Gastroesophageal sphincter (tissue), 4 donors: ENCODE measurements at regions not wholly inside any gene's neighbourhood (a gene's known extent, or its start where the extent isn't known, plus 50 kb on each side); places are given as distances from the start of the nearest gene placed in this dataset.

Experiments
- ATAC-seq: fragments of 150-250 bp; one replicate; pipeline ENCODE4 v1.9.1; 2016; ENCODE audit warnings: mild to moderate bottlenecking, moderate library complexity
- H3K27ac ChIP-seq, 4 donors: fragments of 200-600 bp; sonication (generic) in 3 of 4; 1 replicate in 3 of 4; 2 replicates in 1 of 4; pipeline ENCODE4 v1.5.1; 2016 to 2019
- H3K27me3 ChIP-seq: fragments of 200-600 bp; sonication (generic); one replicate; pipeline ENCODE4 v1.5.1; 2019
- H3K36me3 ChIP-seq, 2 donors: fragments of 200-600 bp; sonication (generic); one replicate each; pipeline ENCODE4 v1.5.1; 2019; ENCODE audit warnings: control low read depth in 1 of 2
- H3K4me1 ChIP-seq, 3 donors: fragments of 200-600 bp; sonication (generic); 1 replicate in 2 of 3; 2 replicates in 1 of 3; pipeline ENCODE4 v1.5.1; 2016 to 2019; ENCODE audit warnings: control low read depth in 2 of 3
- H3K4me3 ChIP-seq, 2 donors: fragments of 200-600 bp; sonication (generic); one replicate each; pipeline ENCODE4 v1.5.1; 2019; ENCODE audit warnings: mild to moderate bottlenecking in 1 of 2, moderate library complexity in 1 of 2
- H3K9me3 ChIP-seq, 3 donors: fragments of 200-600 bp; sonication (generic); one replicate each; pipeline ENCODE4 v1.5.1; 2017 to 2019; ENCODE audit warnings: control low read depth in 2 of 3
- EP300 ChIP-seq: sonication (generic); formaldehyde crosslinking; IDR thresholded peaks from one replicate; pipeline ENCODE4 v1.6.1; 2017; ENCODE audit warnings: antibody characterized with exemption, mild to moderate bottlenecking
- POLR2A ChIP-seq, 2 donors: fragments of 450-650 bp; IDR thresholded peaks; one replicate each; pipeline ENCODE4 v1.6.1; 2017; ENCODE audit warnings: antibody characterized with exemption in 2 of 2, mild to moderate bottlenecking in 2 of 2, moderate library complexity in 1 of 2
- POLR2AphosphoS5 ChIP-seq: sonication (generic); formaldehyde crosslinking; IDR thresholded peaks from one replicate; pipeline ENCODE4 v1.6.1; 2017; ENCODE audit warnings: antibody characterized with exemption
- WGBS, 2 donors: methylation state at CpG; one replicate each; pipeline ENCODE4 v1.1.5; 2018; ENCODE audit warnings: low coverage in 1 of 2; 5-methylcytosine and 5-hydroxymethylcytosine counted together
- TF ChIP-seq, protein P1 (sequence below), 4 experiments: fragments of 200-600 bp in 2 of 4; fragments of 450-650 bp in 2 of 4; sonication (generic) in 1 of 4; IDR thresholded peaks; one replicate each; pipeline ENCODE4 v1.5.1; 2017 to 2019; ENCODE audit warnings: antibody characterized with exemption in 4 of 4, mild to moderate bottlenecking in 2 of 4, moderate library complexity in 2 of 4

DNA sequence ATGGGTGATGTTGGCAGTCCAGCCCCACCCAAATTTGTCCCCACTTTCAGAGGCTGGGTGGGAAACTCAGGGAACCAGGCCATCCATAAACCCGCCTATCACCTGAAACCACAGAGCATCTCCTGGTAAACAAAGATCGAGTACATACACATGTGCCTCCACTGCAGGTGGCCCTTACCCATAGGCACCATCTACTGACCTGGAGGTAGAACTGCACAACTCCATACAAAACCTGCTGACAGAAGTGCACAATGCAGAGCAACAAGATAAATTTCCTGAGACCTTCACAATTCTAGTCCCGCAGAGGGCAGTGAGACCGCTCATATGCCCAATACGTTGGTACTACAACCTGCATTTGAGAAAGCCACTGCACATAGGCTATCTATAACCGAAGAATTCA lies 856.3 kb downstream of the SUCLG1 start:
- ATAC-seq = no peak
- no peak overlapping the region for H3K27ac ChIP-seq
- H3K4me1 ChIP-seq = no peaks in the 10 kb centered on the region
- TF ChIP-seq, protein P1, sequence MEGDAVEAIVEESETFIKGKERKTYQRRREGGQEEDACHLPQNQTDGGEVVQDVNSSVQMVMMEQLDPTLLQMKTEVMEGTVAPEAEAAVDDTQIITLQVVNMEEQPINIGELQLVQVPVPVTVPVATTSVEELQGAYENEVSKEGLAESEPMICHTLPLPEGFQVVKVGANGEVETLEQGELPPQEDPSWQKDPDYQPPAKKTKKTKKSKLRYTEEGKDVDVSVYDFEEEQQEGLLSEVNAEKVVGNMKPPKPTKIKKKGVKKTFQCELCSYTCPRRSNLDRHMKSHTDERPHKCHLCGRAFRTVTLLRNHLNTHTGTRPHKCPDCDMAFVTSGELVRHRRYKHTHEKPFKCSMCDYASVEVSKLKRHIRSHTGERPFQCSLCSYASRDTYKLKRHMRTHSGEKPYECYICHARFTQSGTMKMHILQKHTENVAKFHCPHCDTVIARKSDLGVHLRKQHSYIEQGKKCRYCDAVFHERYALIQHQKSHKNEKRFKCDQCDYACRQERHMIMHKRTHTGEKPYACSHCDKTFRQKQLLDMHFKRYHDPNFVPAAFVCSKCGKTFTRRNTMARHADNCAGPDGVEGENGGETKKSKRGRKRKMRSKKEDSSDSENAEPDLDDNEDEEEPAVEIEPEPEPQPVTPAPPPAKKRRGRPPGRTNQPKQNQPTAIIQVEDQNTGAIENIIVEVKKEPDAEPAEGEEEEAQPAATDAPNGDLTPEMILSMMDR (IDR thresholded peaks at IDR 0.05) = no peak
- TF ChIP-seq POLR2AphosphoS5 (no peak), POLR2A (IDR thresholded peaks at IDR 0.05) (no peak), EP300 (no peak)
- peaks cover 0 to 8% (median 0%) of the 10 kb centered on the region in 3 donors for H3K9me3 ChIP-seq
- H3K36me3 ChIP-seq = no peaks in the 10 kb centered on the region
- H3K4me3 ChIP-seq = no peak overlapping the region
- WGBS, 2 donors = 87 to 100% methylated on average over 4 of the region's 6 CpGs
- no peaks in the 10 kb centered on the region for H3K27me3 ChIP-seq

DNA sequence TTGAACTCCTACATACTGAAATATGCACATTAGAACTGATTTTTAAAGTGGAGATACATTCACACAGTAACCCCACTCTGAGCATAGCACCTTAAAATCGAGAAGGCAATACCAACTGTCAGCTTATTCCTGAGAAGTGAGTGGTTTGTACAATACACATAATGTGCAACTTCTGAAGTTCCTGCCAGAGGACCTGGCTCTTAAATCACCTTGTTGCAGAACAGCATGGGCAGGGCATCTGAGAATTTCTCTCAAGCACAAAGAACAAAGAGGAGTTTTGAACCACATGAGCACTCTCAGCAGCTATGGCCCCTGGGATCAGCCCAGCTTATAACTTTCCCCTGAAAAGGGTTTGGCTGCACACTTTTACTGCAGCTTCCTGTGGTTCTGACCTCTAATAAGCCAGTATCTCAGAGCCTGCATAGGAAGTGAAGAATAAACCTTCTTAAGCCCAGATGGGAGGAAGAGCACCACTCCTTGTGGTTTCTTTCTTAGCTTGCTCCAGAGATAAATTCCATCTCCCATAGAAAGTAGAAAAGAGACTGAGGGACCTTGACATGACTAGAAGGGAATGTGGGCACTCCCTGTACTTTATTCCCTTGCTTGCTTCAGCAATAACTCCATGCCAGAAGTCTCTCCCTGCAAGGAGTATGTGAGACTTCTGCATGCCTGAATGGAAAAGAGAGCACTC lies 862.3 kb downstream of the SUCLG1 start:
- H3K27me3 ChIP-seq = no peaks in the 10 kb centered on the region
- 75 to 83% methylated on average over 1 of the region's 1 CpG for WGBS, 2 donors
- ATAC-seq = no peak
- peaks cover 0 to 5% (median 0%) of the 10 kb centered on the region in 3 donors for H3K9me3 ChIP-seq
- H3K27ac ChIP-seq = no peak overlapping the region
- no peaks in the 10 kb centered on the region for H3K36me3 ChIP-seq
- H3K4me3 ChIP-seq = no peak overlapping the region
- TF ChIP-seq, protein P1 (IDR thresholded peaks at IDR 0.05) = no peak
- TF ChIP-seq POLR2AphosphoS5 = no peak
- H3K4me1 ChIP-seq = no peaks in the 10 kb centered on the region

DNA sequence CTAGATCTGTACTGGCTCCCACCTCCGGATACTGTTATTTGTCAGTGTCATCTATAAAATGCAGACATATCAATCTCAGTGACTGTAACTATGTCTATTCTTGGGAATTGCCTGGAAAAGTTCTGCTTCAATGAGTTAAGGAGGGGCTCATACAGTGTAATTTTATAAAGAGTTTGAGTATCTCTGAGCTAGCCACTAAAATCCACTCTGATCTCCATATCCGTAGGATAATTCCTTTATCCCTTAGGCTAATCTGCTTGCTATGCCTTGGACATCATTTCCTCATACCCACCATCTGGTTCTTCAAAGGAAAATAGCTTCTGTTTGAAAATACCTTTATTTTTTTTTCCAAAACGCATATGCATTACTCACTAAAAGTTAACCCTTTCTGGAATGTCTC lies 863.2 kb downstream of the SUCLG1 start:
- H3K27ac ChIP-seq = no peak overlapping the region
- ATAC-seq = no peak
- TF ChIP-seq POLR2AphosphoS5 (no peak), POLR2A (IDR thresholded peaks at IDR 0.05) (no peak), EP300 (no peak)
- TF ChIP-seq, protein P1 (IDR thresholded peaks at IDR 0.05) = no peak
- no peaks in the 10 kb centered on the region for H3K36me3 ChIP-seq
- H3K27me3 ChIP-seq = no peaks in the 10 kb centered on the region
- no peaks in the 10 kb centered on the region for H3K4me1 ChIP-seq
- no peak overlapping the region for H3K4me3 ChIP-seq
- H3K9me3 ChIP-seq = peaks cover 0 to 5% (median 0%) of the 10 kb centered on the region in 3 donors
- 37 to 57% methylated on average over 3 of the region's 3 CpGs for WGBS, 2 donors

DNA sequence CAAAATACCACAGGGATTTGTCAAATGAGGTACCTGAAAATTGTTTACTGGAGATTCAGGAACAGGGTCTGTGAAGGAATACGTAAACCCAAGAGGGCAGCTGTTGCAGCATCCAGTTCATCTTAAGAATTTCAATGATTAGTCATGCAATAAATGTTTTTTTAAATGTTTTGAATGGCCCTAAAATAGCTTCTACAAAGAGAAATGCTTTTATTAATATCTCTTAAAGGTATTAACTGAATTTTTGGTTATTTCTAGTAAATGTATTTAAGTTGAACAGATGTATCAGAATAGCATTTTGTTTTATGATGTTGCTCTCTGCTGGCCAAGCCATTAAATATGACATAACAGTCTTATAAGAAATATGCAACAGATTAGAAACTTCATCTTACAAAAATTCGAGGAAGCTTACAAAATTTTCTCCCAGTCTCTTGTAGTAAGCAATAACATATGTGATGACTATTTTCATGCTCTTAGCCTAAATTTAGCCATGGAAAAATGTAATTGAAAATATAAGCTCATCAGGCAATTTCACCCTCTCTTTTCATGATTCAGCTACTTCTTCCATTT lies 863.9 kb downstream of the SUCLG1 start:
- H3K4me3 ChIP-seq = no peak overlapping the region
- H3K4me1 ChIP-seq = no peaks in the 10 kb centered on the region
- TF ChIP-seq POLR2AphosphoS5 (no peak), POLR2A (IDR thresholded peaks at IDR 0.05) (no peak), EP300 (no peak)
- TF ChIP-seq, protein P1 (IDR thresholded peaks at IDR 0.05) = no peak
- no peak for ATAC-seq
- H3K36me3 ChIP-seq = no peaks in the 10 kb centered on the region
- no peaks in the 10 kb centered on the region for H3K27me3 ChIP-seq
- WGBS, 2 donors = 49 to 73% methylated on average over 2 of the region's 2 CpGs
- H3K9me3 ChIP-seq = peaks cover 0 to 5% (median 0%) of the 10 kb centered on the region in 3 donors
- H3K27ac ChIP-seq = no peak overlapping the region
